ENCODE measurements at regions not wholly inside any gene's neighbourhood (a gene's known extent, or its start where the extent isn't known, plus 50 kb on each side); places are given as distances from the start of the nearest gene placed in this dataset.

DNA sequence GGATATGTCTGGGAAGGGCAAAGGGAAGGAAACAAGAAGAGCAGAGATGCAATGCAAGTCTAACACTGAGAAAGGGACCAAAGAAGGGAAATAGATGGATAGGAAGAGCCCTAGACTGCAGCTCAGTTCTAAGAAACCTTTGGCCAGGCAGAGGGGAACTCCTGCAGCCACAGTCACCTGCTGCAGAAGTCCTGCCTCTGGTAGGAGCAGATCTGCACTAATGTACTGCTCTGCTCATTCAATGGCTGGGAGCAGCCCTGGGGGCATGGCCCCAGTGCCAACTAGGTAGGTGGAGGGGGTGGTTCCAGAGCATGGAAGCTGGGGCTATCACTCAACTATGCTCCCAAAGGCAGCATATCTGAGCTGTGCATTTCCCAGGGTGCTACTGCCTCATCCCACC is 388.9 kb downstream of the PCNX1 start:
- no peak for DNase-seq

- no peak for DNase-seq
Observed at GRCh38 chr14:71300566-71301330, 393.5 kb downstream of the PCNX1 start.

- DNase-seq = no peak
Observed at GRCh38 chr14:71301611-71302010, 394.4 kb downstream of the PCNX1 start.

DNA sequence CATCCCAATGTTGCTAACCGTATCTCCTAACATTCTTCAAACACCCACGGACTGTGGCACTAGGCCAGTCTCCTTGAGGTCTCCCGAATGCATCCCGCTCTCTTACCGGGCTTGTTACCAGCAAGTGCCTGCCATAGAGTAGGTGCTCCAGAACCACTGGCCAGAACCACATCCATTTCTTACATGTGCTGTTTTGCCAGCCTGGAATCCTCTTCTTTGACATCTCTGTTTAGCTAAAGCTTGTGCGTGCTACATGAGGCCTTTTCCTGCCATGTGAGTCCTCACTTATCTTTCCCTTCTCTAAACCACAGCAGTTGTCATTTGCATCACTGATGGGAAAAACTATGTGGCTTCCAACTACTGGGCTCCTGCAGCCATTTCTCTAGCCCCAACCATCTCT is 397.4 kb downstream of the PCNX1 start:
- no peak for DNase-seq

- no peak for DNase-seq
Observed at GRCh38 chr14:71308671-71309070, 401.4 kb downstream of the PCNX1 start.

DNA sequence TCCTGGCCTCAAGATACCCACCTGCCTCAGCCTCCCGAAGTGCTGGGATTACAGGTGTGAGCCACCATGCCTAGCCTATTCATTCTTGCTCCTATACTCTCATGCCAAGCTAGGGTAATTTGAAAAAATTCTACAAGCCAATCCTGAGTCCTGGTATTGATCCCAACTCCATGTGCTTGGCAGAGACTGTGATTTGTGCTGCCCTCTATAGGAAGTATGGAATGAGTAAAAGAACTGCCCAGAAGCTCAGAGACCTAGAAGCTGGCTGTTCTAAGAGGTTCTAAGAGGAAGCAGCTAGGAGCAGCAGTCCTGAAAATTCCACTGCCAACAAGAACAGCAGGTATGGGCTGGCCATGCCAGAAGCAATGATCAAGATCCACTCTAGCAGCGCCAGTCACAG is 402.5 kb downstream of the PCNX1 start:
- DNase-seq = no peak

DNA sequence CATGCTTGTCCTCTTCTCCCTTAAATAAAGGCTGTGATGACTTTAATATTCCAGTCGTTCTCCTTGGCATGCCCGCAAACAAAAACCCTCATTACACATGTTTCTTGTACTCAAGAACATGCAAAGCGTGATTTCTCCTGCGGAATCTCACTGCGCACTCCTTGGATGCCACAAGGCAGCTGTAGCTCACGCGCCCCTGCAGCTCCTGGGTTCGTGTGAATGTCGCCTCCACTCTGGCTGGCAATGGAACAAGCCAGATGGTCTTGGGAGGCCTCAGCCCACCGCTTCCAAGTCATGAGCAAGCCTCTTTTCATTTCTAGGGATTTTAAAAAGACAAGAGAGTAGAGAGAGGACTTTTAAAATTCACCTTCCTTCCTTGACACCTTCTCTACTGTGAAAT is 403.8 kb downstream of the PCNX1 start:
- no peak for DNase-seq

GRCh38 chr14:71314717-71315116 is 407.5 kb downstream of the PCNX1 start:
- DNase-seq = no peak

DNA sequence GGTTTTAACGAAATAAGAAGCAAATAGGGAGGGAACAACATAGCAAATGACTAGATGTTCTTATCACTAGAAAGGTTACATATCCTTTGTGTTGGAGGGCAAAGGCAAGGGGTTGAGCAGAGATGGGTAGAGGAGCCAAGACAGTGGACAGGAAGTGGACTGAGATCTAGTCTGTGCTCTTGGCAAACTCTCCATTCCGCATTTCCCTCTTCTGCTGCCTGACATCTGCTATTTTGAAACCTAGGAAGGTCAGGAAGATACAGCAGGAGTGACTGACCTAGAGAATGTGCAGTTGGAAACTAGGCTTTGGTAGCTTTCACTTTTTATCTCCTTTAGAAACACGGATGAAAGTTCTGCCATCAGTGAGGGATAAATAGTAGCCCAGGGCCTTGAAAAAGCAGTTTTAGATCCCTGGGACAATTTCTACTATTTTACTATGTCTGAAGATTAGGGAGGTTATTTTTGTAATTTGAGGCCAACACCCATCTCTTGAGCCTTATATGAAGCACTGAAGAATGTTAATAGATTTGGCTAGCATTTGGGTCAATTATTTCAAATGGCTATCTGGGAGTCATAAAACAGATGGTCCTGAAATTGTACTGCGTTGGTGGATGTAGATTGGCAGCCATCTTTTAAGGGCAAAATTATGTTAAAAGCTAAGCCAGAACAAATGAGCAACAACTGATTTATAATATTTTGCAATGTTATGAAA is 410.3 kb downstream of the PCNX1 start:
- no peak for DNase-seq

- DNase-seq = no peak
Observed at GRCh38 chr14:71318097-71318459, 410.8 kb downstream of the PCNX1 start.

DNA sequence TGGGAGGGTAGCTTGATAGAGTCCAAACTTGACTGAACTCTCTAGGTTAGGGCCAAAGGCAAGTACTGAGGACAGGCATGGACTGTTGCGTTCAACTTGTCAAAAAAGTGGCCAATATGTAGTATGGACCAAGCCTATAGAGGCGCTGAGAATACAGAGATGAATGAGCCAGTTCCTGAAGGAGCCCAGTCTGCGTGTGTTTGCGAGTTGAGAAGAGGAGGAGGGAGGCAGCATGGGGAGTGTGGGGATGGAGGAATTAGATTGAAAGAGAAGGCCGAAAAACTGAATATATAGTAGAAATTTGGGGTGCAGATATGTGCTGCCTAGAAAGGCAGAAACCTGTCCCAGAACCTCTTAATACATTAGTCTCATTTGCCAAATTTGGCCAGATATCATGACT is 412.4 kb downstream of the PCNX1 start:
- DNase-seq = no peak

DNA sequence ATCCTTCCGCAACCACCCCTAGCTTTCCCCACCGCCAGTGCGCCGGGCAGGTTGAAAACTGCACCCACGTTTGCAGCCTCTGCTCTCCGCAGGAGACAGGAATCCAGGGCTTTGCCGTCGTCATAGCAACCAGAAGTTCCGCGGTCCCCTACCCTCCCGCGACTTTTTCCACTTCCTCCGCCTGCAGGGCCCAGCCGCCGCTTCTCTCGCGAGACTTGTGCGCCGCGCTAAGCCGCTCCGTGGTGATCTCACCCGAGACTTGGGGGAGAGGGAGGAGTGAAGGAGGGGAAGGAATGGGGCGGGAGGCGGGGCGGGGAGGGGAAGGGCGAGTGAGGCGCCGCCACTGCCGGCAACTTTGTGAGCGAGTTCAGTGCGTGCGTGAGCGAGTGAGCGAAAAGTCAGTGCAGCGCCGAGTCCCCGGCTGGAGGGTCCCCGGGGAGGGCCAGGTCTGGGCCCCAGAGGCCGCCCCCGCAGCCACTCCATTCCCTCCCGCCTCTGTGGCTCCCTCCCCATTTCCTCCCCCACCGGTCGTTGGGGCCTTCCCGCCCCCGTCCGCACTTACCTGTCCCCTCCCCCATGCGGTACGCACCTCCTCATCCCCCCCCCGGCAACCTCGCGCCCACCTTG is 413.0 kb downstream of the PCNX1 start, which contains the start of gene SIPA1L1:
SIPA1L1 (plus strand) TSS at position 370 of the 627 bp plus-strand sequence.
- DNase-seq = peak; percentile 96

DNA sequence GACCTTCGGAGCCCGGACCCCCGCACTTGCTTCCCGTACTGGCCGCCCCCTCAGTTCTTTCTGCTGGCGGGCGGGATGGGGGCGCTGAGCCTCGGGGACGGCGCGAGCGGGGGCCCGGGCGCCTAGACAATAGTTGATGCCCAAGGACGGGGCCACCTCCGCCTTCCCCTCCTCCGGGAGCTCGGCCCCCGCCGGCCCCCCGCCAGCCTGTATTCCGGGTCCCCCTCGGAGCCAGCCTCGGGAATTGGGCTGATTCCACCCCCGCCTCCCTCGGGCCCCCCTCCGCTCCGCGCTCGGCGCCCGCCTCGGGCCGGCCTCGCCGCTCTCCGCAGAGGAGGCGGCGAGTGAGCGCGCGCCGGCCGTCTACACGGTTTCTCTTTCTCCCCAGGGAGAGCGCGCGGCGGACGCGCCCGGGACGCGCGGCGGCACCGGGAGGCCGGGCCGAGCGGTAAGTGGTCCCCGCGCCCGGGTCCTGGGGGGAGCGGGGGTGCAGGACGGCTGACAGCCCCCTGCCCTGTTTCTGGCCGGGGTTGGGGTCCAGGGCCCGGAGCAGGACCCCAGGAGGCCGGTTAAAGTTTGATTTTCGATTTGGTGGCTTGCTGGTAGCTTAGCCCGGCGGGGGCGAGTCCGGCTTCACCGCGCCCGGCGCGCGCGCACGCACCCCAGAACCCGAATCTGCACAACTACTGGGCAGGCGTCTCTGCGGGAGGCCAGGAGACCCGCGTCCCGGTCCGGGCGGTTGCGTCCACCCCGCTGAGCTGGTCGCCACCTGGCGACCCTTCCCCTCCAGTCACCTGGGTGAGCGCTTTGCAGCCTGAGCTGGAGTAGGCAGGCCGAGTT is 413.7 kb downstream of the PCNX1 start:
- peak; percentile 75 for DNase-seq

DNA sequence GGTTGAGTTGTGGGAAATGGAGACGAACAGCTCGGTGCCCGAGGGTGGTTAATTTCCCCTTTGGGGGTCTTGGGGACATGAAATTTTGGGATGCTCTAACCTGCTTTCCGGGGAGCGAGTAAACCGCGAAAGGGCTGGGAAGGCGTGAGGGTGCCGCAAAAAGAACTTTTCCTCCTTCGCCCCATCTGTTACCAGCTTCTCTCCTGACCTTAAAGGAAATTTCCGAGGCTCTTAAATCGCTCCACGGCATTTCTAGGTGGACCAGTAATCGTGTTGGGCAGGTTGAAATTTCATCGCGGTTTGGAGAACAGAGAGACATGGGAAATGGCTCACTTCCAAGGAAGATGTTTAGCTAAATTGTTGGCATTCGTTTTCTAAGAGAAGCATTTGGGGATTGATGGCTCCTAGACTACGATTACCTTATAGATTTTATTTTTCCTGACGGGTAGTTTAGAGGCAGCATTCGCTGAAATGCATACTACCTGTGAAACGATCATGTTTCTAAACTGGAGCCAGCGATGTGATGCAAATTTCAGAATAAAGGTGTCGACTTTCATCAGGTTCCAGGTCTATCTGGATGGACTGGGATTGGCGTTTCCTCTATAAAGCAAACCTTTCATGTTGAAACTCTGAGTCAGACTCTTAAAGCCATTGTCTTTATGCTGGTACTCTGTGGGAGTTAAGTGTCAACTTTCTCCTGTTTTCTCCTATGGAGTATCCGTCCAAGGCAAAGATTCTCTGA is 414.5 kb downstream of the PCNX1 start:
- DNase-seq = no peak

- DNase-seq = no peak
Observed at GRCh38 chr14:71322655-71323250, 415.5 kb downstream of the PCNX1 start.

DNA sequence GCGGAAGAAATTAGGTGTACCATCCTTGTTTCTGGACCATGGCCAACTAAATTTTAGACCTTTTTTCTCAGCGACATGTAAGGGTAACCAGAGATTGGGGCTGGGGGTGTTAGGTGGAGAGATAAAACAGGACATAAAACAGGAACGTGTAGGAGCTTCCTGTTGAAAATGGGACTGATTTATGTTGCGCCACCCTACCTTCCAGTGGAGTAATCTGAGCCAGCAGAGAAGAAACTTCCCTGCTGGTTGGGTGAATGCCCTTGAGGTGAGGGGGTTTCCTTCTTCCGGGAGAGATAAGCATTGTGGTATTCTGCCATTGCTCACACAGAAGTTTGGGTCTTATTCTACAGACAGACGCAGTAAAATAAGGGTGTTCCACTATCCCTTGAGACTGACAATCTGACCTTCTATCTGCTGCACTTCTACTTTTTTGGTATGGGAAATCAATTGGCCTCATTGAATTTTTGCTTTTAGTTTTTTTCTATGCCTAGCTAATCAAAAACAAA is 417.6 kb downstream of the PCNX1 start:
- DNase-seq = no peak

- DNase-seq = no peak
Observed at GRCh38 chr14:71327691-71328090, 420.4 kb downstream of the PCNX1 start.

DNA sequence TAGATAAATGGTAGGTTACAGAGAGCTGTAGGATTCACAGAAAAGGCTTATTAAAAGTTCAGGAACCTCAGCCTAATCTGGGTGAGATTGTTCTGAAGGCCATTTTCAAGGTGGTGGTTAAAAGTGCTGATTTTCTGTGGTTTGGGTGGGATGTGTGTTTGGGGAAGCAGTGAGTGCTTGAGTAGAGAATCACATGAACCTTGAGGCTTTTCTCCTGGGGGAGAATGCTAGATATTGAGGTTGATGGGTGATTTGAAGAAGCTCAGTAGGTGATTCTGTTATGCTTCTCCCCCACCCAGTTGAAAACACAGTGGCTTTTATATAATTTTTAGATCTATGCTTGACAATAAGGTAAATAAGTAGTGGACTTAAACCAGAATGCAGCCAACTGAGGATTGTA is 420.9 kb downstream of the PCNX1 start:
- no peak for DNase-seq

- no peak for DNase-seq
Observed at GRCh38 chr14:71328954-71329353, 421.7 kb downstream of the PCNX1 start.

DNA sequence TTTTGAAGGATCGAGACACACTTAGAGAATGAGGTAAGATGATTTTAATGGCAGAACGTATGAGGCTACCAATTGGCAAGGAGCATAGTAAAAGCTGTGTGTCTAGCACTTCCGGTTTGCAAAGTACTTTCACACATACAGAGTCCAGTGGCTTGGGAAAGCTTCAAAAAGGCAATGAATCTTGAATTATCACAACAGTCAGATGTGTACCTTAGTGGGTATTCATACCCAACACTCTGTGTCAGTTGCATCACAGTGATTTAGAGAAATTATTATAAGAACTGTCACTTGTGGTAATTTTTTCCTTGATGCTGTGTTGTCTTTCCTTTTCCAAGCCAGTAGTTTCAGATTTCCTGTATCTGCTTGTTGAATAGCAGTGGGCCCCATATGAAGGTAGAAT is 424.1 kb downstream of the PCNX1 start:
- no peak for DNase-seq

GRCh38 chr14:71332476-71332875 is 425.2 kb downstream of the PCNX1 start:
- DNase-seq = no peak

DNA sequence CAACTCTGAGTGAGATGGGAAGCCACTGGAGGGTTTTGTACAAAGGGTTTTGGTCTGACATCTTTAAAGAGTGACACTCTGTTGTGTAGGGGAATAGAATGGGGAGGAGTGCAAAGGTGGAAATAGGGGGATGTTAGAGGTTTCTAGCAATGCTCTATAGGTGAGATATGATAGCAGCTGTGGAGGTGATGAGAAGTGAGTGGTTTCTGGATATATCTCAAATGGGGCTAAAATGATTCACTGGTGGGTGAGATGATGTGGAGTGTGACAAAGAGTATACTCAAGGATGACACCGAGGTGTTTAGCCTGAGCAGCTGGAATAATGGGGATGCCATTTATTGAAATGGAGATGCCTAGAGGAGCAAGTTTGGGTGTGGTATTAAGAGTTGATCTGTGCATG is 426.4 kb downstream of the PCNX1 start:
- no peak for DNase-seq

Measured in activated T-cell treated with anti-CD3 and anti-CD28 coated beads, Interleukin-2, amount 50 U/mL, for 1 hour (primary cell).